SK-N-SH treated with all-trans-retinoic acid at 6 μM for 48 hours (cell line): ENCODE measurements at regions not wholly inside any gene's neighbourhood (a gene's known extent, or its start where the extent isn't known, plus 50 kb on each side); places are given as distances from the start of the nearest gene placed in this dataset.

Experiments
- BACH2 ChIP-seq: fragments of 250-450 bp; sonication (Bioruptor Pico); IDR thresholded peaks from 2 replicates; pipeline ENCODE4 v1.9.0; 2021; ENCODE audit warnings: mild to moderate bottlenecking, borderline replicate concordance
- GLIS3 ChIP-seq: fragments of 250-450 bp; sonication (Bioruptor Pico); IDR thresholded peaks from 2 replicates; pipeline ENCODE4 v1.5.0; 2020; ENCODE audit warnings: mild to moderate bottlenecking, moderate library complexity
- ISL1 ChIP-seq: fragments of 250-450 bp; sonication (Bioruptor Pico); IDR thresholded peaks from 2 replicates; pipeline ENCODE4 v2.1.2; 2022; ENCODE audit warnings: mild to moderate bottlenecking, moderate library complexity
- OSR1 ChIP-seq: fragments of 250-450 bp; sonication (Bioruptor Pico); IDR thresholded peaks from 2 replicates; pipeline ENCODE4 v1.8.0; 2022; ENCODE audit warnings: moderate library complexity, mild to moderate bottlenecking, inconsistent platforms
- PATZ1 ChIP-seq: fragments of 250-450 bp; sonication (Bioruptor Pico); IDR thresholded peaks from 2 replicates; pipeline ENCODE4 v1.8.0; 2020; ENCODE audit warnings: mild to moderate bottlenecking, moderate library complexity, borderline replicate concordance
- POU6F1 ChIP-seq: fragments of 250-450 bp; sonication (Bioruptor Pico); IDR thresholded peaks from 2 replicates; pipeline ENCODE4 v1.8.0; 2021; ENCODE audit warnings: low read depth, mild to moderate bottlenecking, moderate library complexity, borderline replicate concordance
- PPARA ChIP-seq: fragments of 250-450 bp; sonication (Bioruptor Pico); IDR thresholded peaks from 2 replicates; pipeline ENCODE4 v1.5.0; 2020; ENCODE audit warnings: mild to moderate bottlenecking, borderline replicate concordance
- TOX ChIP-seq: fragments of 250-450 bp; sonication (Bioruptor Pico); IDR thresholded peaks from 2 replicates; pipeline ENCODE4 v1.8.0; 2021; ENCODE audit warnings: mild to moderate bottlenecking, moderate library complexity, borderline replicate concordance
- ZFP3 ChIP-seq: fragments of 250-450 bp; sonication (Bioruptor Pico); IDR thresholded peaks from 2 replicates; pipeline ENCODE4 v1.5.0; 2020; ENCODE audit warnings: mild to moderate bottlenecking, moderate library complexity

- no peak for TF ChIP-seq PPARA (CRISPR knock-in tag)
- TF ChIP-seq OSR1 (CRISPR knock-in tag), result no peak
- no peak for TF ChIP-seq POU6F1 (CRISPR knock-in tag)
- no peak for TF ChIP-seq TOX (CRISPR knock-in tag)
- no peak for TF ChIP-seq ISL1 (CRISPR knock-in tag)
- no peak for TF ChIP-seq BACH2
- TF ChIP-seq PATZ1 (CRISPR knock-in tag), result no peak
- no peak for TF ChIP-seq ZFP3
- no peak for TF ChIP-seq GLIS3
Observed at GRCh38 chr14:81686512-81686911, 152.9 kb upstream of the SEL1L start.
